T-cell (primary cell): ENCODE measurements at regions not wholly inside any gene's neighbourhood (a gene's known extent, or its start where the extent isn't known, plus 50 kb on each side); places are given as distances from the start of the nearest gene placed in this dataset.

Experiments
- ATAC-seq, 4 experiments: fragments of 200-7000 bp in 3 of 4; fragments of 150-1000 bp in 1 of 4; cut with Tn5 transposase; replicated peaks in 1 of 4; 1 replicate in 3 of 4; 2 replicates in 1 of 4; pipeline ENCODE4 v1.10.0; 2021; ENCODE audit warnings: moderate library complexity in 3 of 4, mild to moderate bottlenecking in 2 of 4, moderate number of reproducible peaks in 1 of 4
- CTCF ChIA-PET, 2 donors: fragments of 300-600 bp; sonication (Branson Sonifier 250); formaldehyde crosslinking; loops; one replicate each; lab custom pipeline; 2022; ENCODE audit warnings: antibody characterized with exemption in 2 of 2; lab: Charles Lee
- POLR2A ChIA-PET, 2 donors: fragments of 300-600 bp; sonication (Branson Sonifier 250); formaldehyde crosslinking; loops; one replicate each; lab custom pipeline; 2022; ENCODE audit warnings: antibody characterized with exemption in 2 of 2; lab: Charles Lee
- DNase-seq, 35 experiments: peaks; one replicate each; pipeline versions ENCODE4 v3.0.0 to v3.0.0-alpha.2; 2013 to 2023
- H3K27ac ChIP-seq: one replicate; pipeline ENCODE4 v1.5.1; 2013; ENCODE audit warnings: low read length
- H3K27me3 ChIP-seq, 2 experiments: replicated peaks in 1 of 2; 1 replicate in 1 of 2; 2 replicates in 1 of 2; pipeline versions ENCODE4 v1.6.1 to v1.7.0; 2013; ENCODE audit warnings: low read length in 1 of 2, mixed read lengths in 1 of 2; ENCODE audit not compliant: control insufficient read depth in 2 of 2, insufficient read depth in 2 of 2; ENCODE audit errors: extremely low read depth in 1 of 2
- H3K36me3 ChIP-seq, 2 donors: 1 replicate in 1 of 2; 2 replicates in 1 of 2; pipeline versions ENCODE4 v1.6.1 to v1.7.0; 2013; ENCODE audit warnings: low read length in 1 of 2; ENCODE audit not compliant: control insufficient read depth in 2 of 2, insufficient read depth in 1 of 2; ENCODE audit errors: extremely low read depth in 1 of 2
- H3K4me1 ChIP-seq, 2 experiments: 1 replicate in 1 of 2; 2 replicates in 1 of 2; pipeline versions ENCODE4 v1.6.1 to v1.7.0; 2013; ENCODE audit warnings: low read length in 2 of 2, mixed read lengths in 1 of 2; ENCODE audit not compliant: insufficient read depth in 2 of 2, control insufficient read depth in 1 of 2; ENCODE audit errors: extremely low read depth in 1 of 2
- H3K4me3 ChIP-seq, 2 donors: 1 replicate in 1 of 2; 2 replicates in 1 of 2; pipeline versions ENCODE4 v1.5.1 to v1.7.0; 2013; ENCODE audit warnings: mild to moderate bottlenecking in 2 of 2, low read length in 1 of 2, moderate library complexity in 1 of 2; ENCODE audit not compliant: control insufficient read depth in 1 of 2; ENCODE audit errors: extremely low read depth in 1 of 2
- H3K9me3 ChIP-seq: 2 replicates; pipeline ENCODE4 v1.7.0; 2013
- H3K27ac Mint-ChIP-seq, 2 donors: one replicate each; pipeline ENCODE4 v1.8.0; 2020 to 2021; ENCODE audit warnings: mild to moderate bottlenecking in 2 of 2, mixed read lengths in 2 of 2
- H3K27me3 Mint-ChIP-seq, 2 donors: one replicate each; pipeline ENCODE4 v1.8.0; 2021 to 2022; ENCODE audit warnings: mixed read lengths in 2 of 2
- H3K36me3 Mint-ChIP-seq: one replicate; pipeline ENCODE4 v1.8.0; 2021; ENCODE audit warnings: mixed read lengths
- H3K4me1 Mint-ChIP-seq, 3 donors: one replicate each; pipeline ENCODE4 v1.8.0; 2020 to 2022; ENCODE audit warnings: mixed read lengths in 3 of 3, mild to moderate bottlenecking in 1 of 3
- H3K4me3 Mint-ChIP-seq, 3 donors: one replicate each; pipeline ENCODE4 v1.8.0; 2020 to 2022; ENCODE audit warnings: mild to moderate bottlenecking in 3 of 3, mixed read lengths in 3 of 3, moderate library complexity in 3 of 3
- H3K9me3 Mint-ChIP-seq, 3 donors: one replicate each; pipeline ENCODE4 v1.8.0; 2020 to 2022; ENCODE audit warnings: mixed read lengths in 3 of 3
- WGBS: methylation state at CpG from one replicate; pipeline ENCODE4 v1.1.5; 2013; ENCODE audit warnings: missing lambda C conversion rate; ENCODE audit not compliant: insufficient coverage; 5-methylcytosine and 5-hydroxymethylcytosine counted together

- no peaks in the 10 kb centered on the region for H3K27me3 Mint-ChIP-seq
- no peak overlapping the region for H3K4me3 ChIP-seq
- no peaks in the 10 kb centered on the region for H3K9me3 ChIP-seq
- no peak overlapping the region for H3K27ac ChIP-seq
- H3K27ac Mint-ChIP-seq = no peak overlapping the region
- ChIA-PET CTCF (no interaction called here), POLR2A (no interaction called here)
- DNase-seq = no peak
- WGBS = no CpG with 5 or more reads among the region's 4 CpGs
- no peak overlapping the region for H3K4me3 Mint-ChIP-seq
- H3K36me3 Mint-ChIP-seq = no peaks in the 10 kb centered on the region
- no peaks in the 10 kb centered on the region for H3K36me3 ChIP-seq
- H3K4me1 ChIP-seq = no peaks in the 10 kb centered on the region
- no peaks in the 10 kb centered on the region for H3K4me1 Mint-ChIP-seq
- H3K9me3 Mint-ChIP-seq = no peaks in the 10 kb centered on the region
- ATAC-seq = no peak
- H3K27me3 ChIP-seq = no peaks in the 10 kb centered on the region
These were observed 535.9 kb downstream of the IQCM start for GRCh38 chr4:149279776-149280175.

GRCh38 chr4:149279331-149279730 lies 536.3 kb downstream of the IQCM start:
- WGBS = 63% methylated on average over 4 of the region's 7 CpGs
- Histone ChIP-seq H3K4me3 (no peak overlapping the region), H3K4me1 (no peaks in the 10 kb centered on the region), H3K27me3 (no peaks in the 10 kb centered on the region), H3K9me3 (no peaks in the 10 kb centered on the region), H3K36me3 (no peaks in the 10 kb centered on the region), H3K27ac (no peak overlapping the region)
- Mint-ChIP-seq H3K4me3 (no peak overlapping the region), H3K27me3 (no peaks in the 10 kb centered on the region), H3K4me1 (no peaks in the 10 kb centered on the region), H3K27ac (no peak overlapping the region), H3K9me3 (no peaks in the 10 kb centered on the region), H3K36me3 (no peaks in the 10 kb centered on the region)
- ATAC-seq (no peak), DNase-seq (no peak)
- ChIA-PET CTCF (no interaction called here), POLR2A (no interaction called here)

DNA sequence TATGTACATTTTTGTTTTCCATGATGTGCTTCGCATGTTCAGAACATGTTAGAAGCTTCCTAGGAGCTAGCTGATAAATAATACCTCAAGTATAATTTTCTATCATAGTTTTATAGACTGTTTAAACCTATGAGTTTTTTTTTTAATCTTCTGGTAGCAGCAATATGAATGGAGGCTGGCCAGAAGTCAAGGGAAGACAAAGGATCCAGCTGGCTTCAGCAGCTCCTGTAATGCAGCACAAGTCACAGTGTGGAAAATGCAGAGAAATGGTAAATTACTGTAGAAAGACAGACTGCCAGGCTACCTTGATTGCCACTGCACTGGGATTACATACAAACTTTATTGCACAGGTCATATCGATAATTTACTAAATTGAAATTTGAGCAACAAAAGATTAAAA lies 537.9 kb downstream of the IQCM start:
- no peak overlapping the region for H3K27ac ChIP-seq
- H3K4me1 ChIP-seq = no peaks in the 10 kb centered on the region
- H3K4me3 ChIP-seq = no peak overlapping the region
- H3K9me3 ChIP-seq = no peaks in the 10 kb centered on the region
- Mint-ChIP-seq H3K27me3 (no peaks in the 10 kb centered on the region), H3K4me1 (no peaks in the 10 kb centered on the region), H3K9me3 (peaks cover 0 to 4% (median 0%) of the 10 kb centered on the region in 3 donors), H3K36me3 (no peaks in the 10 kb centered on the region), H3K27ac (no peak overlapping the region), H3K4me3 (no peak overlapping the region)
- H3K27me3 ChIP-seq = no peaks in the 10 kb centered on the region
- no peaks in the 10 kb centered on the region for H3K36me3 ChIP-seq
- POLR2A ChIA-PET = no interaction called here
- WGBS = no CpG with 5 or more reads among the region's 2 CpGs
- DNase-seq = no peak
- ATAC-seq = no peak
- CTCF ChIA-PET = no interaction called here

- POLR2A ChIA-PET = no interaction called here
- Mint-ChIP-seq H3K36me3 (no peaks in the 10 kb centered on the region), H3K27ac (no peak overlapping the region), H3K4me3 (no peak overlapping the region), H3K9me3 (peaks cover 0 to 4% (median 3%) of the 10 kb centered on the region in 3 donors), H3K4me1 (no peaks in the 10 kb centered on the region), H3K27me3 (peaks cover 0 to 3% of the 10 kb centered on the region in 2 donors)
- ATAC-seq (no peak), DNase-seq (no peak)
- no peak overlapping the region for H3K4me3 ChIP-seq
- H3K4me1 ChIP-seq = no peaks in the 10 kb centered on the region
- H3K9me3 ChIP-seq = no peaks in the 10 kb centered on the region
- H3K36me3 ChIP-seq = no peaks in the 10 kb centered on the region
- no peak overlapping the region for H3K27ac ChIP-seq
- H3K27me3 ChIP-seq = no peaks in the 10 kb centered on the region
- no CpG with 5 or more reads among the region's 1 CpG for WGBS
- CTCF ChIA-PET = no interaction called here
These were observed 545.8 kb downstream of the IQCM start for GRCh38 chr4:149269835-149270234.

GRCh38 chr4:149266301-149266700 lies 549.3 kb downstream of the IQCM start:
- Mint-ChIP-seq H3K4me1 (no peaks in the 10 kb centered on the region), H3K27ac (no peak overlapping the region), H3K27me3 (no peaks in the 10 kb centered on the region), H3K9me3 (peaks cover 0 to 4% (median 4%) of the 10 kb centered on the region in 3 donors), H3K4me3 (no peak overlapping the region), H3K36me3 (no peaks in the 10 kb centered on the region)
- Histone ChIP-seq H3K4me1 (no peaks in the 10 kb centered on the region), H3K36me3 (no peaks in the 10 kb centered on the region), H3K9me3 (no peaks in the 10 kb centered on the region), H3K27ac (no peak overlapping the region), H3K27me3 (no peaks in the 10 kb centered on the region), H3K4me3 (no peak overlapping the region)
- no peak for DNase-seq
- ChIA-PET CTCF (interaction anchor here in 1 of 2 donors (0.6 kb wide), 1 partner anchor 433 kb away, joined by 4 read pairs; no protein-coding TSS in a partner anchor), POLR2A (no interaction called here)
- WGBS = no CpG with 5 or more reads among the region's 3 CpGs
- ATAC-seq = no peak

DNA sequence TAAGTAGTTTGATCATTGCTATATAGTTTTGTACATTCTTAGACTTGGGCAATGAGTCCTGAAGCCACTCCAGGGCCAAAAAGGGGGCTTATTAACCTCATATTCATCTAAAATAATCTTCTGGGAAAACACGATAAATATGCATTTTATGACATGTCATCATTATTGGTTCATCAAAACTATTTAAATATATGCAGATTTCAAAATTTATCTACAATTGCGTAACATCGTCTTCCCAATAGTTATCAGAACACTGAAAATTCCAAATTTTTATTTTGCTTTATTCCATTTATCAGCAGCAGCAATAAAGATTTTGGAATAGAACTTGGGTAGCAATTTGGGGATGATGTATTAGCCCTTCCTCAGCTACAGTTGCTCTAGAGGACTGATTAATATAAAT lies 550.0 kb downstream of the IQCM start:
- no peaks in the 10 kb centered on the region for H3K4me1 Mint-ChIP-seq
- Histone ChIP-seq H3K4me3 (no peak overlapping the region), H3K27ac (no peak overlapping the region), H3K36me3 (no peaks in the 10 kb centered on the region), H3K4me1 (no peaks in the 10 kb centered on the region), H3K27me3 (no peaks in the 10 kb centered on the region), H3K9me3 (no peaks in the 10 kb centered on the region)
- no peak overlapping the region for H3K4me3 Mint-ChIP-seq
- no peak for DNase-seq
- H3K27ac Mint-ChIP-seq = no peak overlapping the region
- WGBS = 100% methylated on average over 1 of the region's 3 CpGs
- H3K27me3 Mint-ChIP-seq = no peaks in the 10 kb centered on the region
- POLR2A ChIA-PET = no interaction called here
- CTCF ChIA-PET = interaction anchor here in 1 of 2 donors (0.6 kb wide), 1 partner anchor 434 kb away, joined by 4 read pairs; no protein-coding TSS in a partner anchor
- ATAC-seq = no peak
- H3K36me3 Mint-ChIP-seq = no peaks in the 10 kb centered on the region
- peaks cover 0 to 4% (median 4%) of the 10 kb centered on the region in 3 donors for H3K9me3 Mint-ChIP-seq
